Activated T-cell treated with anti-CD3 and anti-CD28 coated beads, Interleukin-2, amount 50 U/mL, for 48 hours (primary cell): ENCODE measurements at regions not wholly inside any gene's neighbourhood (a gene's known extent, or its start where the extent isn't known, plus 50 kb on each side); places are given as distances from the start of the nearest gene placed in this dataset.

ENCODE experiments used
- DNase-seq, 2 experiments: peaks; one replicate each; pipeline ENCODE4 v3.0.0-alpha.2; 2020

DNA sequence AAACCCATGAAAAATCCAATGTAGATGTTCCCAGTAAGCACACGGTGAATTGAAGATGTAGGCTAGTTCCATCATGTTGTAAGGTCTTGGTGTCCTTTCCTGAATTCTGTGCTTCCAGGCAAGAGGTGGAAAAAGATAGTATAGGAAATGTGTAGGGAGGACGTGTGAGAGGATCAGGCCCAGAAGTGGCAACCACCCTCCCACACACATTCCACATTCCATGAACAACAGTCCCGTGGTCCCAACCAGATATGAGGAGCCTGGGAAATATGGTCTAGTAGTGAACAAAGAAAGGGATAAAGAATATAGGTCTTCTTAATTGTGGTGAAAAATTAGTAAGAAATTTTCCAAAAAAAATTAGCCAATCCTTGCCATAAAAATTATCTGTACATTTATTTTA lies 1254.2 kb upstream of the SLC10A2 start:
- no peak for DNase-seq

DNA sequence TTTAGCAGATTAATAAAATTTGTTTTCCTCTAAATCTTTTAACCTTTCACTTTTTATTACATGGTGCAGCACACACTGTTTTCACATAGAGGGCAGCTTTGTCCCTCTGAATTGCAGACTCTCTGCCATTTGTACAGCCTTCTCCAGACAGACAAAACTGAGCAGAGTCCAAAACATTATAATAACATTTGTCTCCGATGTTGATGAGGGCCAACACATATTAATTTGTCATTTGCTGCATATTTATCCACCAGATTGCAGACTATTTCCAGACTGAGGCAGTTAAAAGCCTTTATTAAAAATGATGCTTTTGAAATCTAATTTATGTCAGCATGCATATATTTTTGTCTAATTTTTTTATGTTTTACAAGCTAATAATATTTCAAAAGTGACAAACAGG lies 1251.9 kb upstream of the SLC10A2 start:
- DNase-seq = no peak

DNA sequence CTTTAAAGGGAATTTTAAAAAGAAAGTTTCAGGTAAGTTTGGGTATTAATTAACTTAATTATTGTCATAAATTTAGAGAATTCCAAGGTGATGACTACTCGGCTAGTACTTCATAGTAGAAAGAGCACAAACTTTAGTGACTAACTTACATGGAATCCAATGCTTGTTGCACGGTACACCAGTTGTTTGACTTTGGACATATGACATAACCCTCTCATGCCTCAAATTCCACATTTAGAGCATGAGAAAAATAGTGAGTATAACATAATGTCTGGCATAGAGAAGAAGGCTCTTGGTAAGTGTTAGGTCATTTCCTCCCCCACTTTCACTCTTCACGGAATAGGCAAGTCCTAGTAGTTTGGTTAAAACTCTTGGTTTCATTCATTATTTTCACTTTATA lies 1249.4 kb upstream of the SLC10A2 start:
- no peak for DNase-seq

DNA sequence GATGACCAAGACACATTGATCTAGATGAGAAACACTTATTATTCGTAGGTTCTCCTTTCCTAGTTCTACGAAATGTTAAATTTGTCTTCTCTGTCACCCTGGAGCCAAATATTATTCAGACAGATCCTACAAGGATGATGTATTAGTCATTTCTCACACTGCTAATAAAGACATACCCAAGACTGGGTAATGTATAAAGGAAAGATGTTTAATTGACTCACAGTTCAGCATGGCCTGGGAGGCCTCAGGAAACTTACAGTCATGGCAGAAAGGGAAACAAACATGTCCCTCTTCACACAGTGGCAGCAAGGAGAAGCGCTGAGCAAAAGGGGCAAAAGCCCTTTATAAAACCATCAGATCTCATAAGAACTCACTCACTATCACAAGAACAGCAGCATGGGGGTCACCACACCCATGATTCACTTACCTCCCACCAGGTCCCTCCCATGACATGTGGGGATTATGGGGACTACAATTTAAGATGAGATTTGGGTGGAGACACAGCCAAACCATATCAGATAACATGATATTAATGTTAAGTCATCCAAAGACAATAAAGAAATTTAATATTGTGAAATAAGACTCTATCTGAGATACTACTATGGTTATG lies 1248.8 kb upstream of the SLC10A2 start:
- no peak for DNase-seq

DNA sequence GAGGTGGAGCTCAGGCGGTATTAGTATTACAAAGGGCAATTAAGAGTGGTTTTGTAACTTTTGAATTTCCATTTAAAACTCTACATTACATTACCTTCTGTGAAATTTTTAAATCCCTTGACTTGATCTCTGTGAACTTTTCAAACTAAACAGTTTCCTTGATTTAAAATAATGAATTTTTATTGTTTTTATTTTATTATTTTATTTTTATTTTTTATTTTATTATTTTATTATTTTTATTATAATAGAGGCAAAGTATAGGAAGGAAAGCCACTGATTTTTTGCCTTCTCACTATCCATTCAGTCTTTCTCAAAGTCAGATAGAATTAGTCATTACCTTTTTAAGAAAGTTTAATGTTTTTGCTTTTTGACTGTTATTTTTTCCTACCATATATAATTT lies 1248.1 kb upstream of the SLC10A2 start:
- DNase-seq = no peak

DNA sequence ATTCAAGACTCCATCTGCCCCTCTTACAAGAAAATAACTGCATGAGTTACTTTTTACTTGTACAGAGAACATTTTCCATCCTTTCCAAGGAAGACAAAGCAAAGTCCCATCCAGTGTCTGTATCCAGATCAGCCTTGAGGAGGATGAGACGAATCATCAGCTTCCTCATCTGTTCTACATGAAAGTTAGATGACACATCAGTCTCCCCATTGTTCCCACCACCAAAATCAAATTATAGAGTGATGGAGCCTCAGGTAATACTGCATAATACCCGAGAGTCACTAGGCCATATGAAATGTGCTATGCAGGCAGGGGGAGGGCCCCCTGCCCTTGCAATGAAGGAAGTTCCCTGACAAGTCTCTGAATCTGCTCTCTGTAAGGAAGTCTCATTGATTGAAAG lies 1244.6 kb upstream of the SLC10A2 start:
- no peak for DNase-seq

DNA sequence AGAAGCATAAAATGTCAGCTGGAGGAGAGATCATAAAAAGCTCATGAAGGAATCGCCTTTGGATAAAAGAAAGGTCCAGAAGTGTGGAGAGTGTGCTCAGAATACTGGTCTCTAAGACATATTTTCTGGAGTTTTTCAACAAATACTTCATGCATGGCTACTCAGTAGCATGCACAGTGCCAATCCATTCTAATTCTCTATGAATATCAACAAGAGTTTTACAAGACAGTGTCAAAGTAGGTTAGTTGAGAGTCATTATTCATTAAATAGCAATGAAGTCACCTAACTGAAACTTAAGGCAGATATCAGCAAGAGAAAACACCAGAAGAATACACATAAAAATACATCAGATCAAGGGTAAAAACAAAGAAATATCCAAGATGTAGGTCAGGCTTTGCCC lies 1243.2 kb upstream of the SLC10A2 start:
- no peak for DNase-seq

DNA sequence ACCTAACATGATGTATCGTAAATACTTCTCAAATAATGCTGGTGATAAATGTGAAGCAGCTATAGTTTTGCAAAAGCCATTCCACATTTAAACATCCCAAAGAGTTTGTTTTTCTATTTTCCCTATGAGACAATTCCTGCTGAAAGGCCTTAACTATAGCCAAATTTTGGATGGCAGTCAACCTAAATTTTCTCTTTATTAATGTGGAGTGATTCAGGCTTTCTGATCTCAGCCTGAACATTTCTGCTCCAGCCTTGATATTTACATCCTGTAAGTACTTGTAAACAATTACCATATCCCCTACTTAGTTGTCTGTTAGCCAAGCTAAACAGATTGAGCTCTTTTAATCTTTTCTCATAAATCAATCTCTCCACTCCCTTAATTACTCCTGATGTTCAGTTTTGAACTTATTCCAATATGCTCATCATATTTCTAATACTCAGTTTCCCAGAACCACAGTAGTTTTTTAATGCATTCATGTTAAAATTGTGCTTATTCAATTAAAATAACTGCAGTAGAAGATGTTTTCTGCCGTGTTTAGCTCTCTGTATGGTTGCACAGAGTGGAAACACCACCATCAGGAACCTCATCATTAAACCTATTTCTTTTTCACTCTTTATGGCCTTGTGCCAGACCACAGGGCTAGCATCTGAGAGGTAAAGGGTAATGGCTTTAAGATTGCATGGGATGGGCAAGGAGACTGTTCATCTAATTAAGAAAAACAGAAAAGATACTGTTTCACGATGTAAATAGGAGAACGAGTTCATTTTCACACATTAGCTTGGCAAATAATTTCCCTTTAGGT lies 1235.2 kb upstream of the SLC10A2 start:
- DNase-seq = no peak

DNA sequence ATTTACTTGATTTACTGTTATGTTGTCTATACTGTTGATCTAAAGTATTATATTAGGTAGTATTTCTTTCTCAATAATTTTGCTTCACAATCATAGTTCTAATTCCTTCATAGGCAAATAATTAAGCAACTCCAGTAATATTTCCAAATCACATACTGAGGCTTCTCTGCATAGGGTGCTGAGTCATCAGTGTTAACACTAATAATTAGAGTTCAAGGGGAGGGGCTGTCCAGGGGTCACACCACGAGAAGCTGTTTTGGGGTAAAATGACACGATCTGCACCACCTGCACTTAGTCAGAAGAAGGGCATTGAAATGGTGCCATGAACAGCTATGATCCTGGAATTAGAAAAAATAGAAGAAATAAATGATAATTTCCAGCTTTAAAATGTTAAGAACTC lies 1230.9 kb upstream of the SLC10A2 start:
- DNase-seq = no peak

DNA sequence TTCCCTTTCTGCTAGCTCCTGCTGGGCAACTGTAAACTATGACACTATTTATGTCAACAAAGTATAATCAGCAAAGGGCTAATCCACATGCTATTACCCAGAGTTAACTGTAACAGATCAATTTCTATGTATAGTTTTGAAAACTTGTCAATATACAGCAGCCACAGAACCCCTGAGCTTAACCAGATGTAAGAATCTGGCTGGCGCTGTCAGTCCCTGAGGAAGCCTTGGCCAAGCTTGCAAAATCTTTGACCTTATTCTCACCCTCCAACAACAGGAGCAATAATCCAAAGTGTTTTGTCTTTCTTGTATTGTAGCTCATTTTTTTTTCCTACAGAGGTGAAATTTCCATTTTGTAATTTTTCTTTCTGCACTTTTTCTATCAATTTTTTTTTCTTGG lies 1230.1 kb upstream of the SLC10A2 start:
- no peak for DNase-seq

DNA sequence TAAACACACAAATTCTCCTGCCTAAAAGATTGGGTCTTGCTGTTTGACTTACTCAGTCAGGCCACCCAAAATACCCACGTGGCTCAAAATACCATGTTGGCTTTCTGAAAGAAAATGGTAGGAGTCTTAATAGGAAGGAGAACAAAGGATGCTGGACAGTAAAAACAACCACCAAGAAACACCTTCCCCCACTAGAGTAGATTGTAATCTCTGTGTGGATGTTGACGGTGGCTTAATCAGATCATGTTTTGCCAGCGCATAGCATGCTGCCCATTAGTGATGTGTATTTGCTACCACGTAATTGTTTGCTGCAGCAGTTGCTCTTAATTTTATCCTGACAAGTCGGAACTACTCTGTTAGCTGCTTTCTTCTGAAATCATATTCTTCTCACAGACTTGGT lies 1229.3 kb upstream of the SLC10A2 start:
- DNase-seq = no peak

DNA sequence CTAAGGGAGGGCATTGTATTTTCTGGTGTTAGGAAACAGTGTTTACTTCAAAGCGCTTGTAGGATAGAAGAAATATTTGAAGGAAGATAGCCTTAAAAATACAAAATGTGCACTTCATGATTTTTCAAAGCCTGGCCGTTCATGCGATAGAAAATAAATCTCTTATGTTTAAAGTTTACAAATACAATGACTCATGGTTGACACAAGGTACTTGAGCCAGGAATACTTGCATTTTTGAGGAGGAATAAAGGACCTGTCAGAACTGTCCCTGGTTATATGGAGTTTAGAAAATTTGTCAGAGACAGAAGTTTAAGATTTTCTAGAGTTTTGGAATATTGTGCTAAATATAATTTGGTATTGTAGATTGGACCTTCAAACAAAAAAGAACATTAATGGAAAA lies 1223.2 kb upstream of the SLC10A2 start:
- DNase-seq = no peak

DNA sequence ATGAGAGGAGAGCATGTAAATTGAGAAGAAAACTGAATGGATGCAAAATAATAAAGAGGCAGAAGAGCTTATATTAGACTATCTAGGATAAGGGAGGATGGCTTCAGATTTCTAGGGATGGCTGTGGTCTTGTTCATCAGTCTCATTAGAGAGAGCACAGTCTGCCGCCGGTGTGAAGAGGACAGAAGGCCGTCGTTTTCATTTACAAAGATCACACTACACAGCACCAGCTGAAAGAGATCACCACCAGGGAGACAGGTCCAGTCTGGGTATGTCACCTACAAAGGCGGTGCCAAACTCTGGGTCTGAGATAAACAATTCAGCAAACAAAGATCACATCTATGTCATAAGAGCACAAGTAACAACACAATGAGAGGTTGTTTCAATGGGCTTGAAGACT lies 1222.3 kb upstream of the SLC10A2 start:
- DNase-seq = no peak

DNA sequence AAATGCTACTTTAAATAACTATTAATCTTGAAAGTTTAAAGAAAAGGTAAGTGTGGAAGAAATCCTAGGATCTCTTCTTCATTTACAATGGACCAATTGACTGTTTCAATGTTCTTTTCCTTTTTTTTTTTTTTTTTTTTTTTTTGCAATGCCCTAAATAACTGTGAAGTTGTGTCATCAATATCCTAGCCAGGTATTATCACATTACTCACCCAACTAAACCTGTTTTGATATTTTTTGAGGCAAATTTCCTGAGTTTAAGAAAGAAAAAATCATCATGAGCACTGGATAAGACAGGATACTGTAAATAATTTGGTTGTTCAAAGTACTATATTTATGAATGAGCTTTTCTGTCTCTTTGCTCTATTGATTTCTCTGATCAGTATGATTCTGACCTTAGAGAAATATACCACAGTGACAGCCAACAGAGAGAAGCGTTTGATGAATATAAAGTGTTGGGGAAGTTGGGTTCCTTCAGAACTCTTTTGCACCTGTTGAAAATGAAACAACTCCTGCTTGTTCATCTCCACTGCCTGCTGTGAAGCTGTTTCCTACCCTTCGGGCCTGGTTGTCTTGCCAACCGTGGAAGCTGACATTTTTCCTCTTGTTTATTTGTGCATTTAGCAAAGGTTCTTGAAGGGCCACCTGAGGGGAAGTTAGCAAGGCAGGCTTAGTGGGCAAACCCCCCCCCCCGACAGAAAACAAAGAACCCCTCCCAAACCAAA lies 1220.5 kb upstream of the SLC10A2 start:
- DNase-seq = no peak

DNA sequence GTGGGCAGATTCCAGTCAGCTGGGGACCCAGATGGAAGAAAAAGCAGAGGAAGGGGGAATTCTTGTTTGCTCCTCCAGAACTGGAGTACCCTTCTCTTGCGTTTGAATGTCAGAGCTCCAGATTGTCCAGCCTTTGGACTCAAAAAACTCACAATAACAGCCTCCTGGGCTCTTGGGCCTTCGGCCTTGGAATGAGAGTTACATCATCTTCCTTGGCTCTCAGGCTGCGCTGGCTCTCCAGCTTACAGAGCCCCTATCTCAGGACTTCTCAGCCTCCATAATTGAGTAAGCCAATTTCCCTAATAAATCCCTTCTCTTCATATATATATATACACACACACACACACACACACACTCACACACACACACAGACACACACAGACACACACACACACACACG lies 1215.7 kb upstream of the SLC10A2 start:
- no peak for DNase-seq

DNA sequence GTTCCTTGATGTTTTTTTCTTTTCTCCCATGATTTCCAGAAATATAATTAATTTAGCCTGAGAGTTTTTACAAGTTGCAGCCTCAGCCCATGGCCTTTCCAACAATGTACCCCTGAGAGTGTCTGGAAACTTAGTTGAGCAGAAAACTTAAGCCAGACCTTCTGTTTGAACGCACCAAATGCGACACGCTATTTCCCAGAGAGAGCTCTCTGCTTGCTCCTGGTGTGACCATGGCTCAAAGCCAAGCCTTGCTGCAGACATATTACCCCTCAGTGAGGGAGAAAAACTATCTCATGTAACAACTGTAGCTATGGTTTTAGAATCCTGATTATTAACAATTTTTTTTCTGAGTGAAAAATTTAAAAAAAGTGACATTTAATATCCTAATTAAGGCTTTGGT lies 1204.5 kb upstream of the SLC10A2 start:
- DNase-seq = no peak

DNA sequence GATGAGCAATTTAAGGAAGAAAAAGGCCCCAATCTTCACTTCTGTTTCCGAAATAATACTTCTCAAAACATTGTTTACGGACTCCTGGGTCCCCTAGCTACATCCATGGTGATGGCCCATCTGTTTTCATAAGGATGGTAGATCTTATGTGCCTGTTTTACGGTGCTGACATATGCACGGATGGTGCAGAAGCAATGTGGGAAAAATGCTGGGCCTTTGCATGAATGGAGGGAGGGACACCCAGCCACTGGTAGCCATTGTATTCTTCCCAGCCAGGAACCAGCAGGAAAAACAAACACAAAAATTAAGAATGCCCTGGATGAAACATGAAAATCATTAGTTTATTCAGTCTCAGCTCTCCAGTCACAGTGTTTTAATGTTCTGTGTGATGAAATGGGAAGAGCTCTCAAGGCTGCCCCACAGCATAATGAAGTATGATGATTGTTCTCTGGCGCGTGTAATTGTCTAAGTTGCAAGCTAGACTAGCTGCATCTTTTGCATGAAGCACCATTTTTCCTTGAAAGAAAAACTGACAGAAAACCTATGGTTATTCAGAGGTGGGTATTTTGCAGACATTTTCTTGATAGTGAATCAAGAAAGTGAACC lies 1201.1 kb upstream of the SLC10A2 start:
- DNase-seq = no peak

DNA sequence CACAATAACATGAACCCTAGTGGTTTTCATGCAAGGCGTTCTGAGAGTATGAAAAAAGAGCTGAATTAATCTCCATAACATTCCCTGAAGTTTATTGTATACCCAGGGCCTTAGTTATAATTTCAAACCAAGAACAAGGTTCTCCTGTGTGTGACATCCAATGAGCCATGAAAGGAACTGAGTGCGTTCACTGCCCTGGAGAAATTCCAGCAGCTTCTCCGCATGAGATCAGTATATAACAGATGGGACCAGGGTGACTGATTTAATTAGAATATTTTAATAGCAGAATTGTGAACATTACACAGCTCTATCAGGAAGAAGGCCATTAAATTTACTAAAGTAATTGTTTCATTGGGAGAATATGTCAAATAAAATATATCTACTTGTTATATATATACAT lies 1190.5 kb upstream of the SLC10A2 start:
- DNase-seq = no peak

DNA sequence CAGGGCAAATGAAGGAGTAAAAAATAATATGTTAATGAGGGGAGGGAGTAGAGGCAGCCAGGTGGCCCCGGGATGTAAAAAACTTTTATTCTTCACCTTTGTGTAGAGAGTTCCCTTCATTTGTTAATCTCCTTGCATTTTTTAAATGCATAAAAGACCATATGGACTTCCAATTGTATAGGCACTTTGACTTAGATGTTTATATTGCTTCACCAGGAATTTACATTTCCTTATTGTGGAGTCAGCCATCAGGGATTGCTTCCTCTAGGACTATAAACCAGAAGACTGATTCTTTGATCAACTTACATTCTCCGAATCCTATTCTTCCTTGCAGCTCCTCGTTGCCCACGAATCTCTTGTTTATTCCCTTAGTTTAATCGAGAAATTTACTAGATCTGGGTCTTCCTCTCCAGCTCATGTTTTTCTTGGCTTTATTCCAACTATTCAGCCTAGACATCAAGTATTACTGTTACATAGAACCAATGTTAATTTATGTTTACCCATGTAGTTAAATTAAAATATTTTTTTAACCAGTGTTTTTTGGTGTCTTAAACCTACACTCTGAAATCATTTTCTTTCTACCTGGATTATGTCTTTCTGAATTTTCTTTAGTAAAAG lies 1187.0 kb upstream of the SLC10A2 start:
- no peak for DNase-seq

DNA sequence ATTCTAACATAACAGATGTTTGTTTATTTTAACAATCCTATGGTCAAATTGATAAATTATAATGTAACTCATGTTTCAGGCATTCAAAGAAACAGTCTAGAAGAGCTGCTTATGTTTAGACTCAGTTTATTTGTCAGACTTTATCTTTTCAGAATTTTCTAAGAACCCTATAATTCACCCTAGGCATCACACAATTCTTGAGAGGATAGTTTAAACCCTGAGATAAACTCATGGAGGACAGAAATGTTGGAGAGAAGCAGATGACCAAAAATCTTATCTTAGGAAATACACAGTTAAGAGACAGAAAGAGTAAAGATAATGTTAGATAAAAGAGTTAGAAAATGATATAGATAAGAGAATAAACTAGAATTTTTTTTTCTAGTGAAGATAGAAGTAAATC lies 1185.7 kb upstream of the SLC10A2 start:
- DNase-seq = no peak

DNA sequence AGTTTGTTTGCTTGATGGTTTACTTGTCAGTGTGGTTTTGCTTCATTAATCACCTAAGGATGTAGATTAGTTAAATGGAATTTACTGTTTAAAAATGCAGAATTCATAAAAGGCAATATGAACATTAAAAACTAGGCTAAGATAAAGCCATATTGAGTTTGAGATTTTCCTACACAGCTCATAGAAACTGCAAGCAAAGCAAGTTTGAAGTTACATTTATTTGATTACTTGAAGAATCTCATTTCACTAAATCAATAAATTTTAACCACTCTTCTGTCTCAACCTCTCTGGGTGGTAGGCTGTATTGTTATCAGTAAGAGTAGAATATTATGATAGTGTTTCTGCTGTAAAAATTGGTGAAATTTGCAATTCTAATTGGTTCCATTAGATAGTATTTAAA lies 1180.7 kb upstream of the SLC10A2 start:
- DNase-seq = no peak

DNA sequence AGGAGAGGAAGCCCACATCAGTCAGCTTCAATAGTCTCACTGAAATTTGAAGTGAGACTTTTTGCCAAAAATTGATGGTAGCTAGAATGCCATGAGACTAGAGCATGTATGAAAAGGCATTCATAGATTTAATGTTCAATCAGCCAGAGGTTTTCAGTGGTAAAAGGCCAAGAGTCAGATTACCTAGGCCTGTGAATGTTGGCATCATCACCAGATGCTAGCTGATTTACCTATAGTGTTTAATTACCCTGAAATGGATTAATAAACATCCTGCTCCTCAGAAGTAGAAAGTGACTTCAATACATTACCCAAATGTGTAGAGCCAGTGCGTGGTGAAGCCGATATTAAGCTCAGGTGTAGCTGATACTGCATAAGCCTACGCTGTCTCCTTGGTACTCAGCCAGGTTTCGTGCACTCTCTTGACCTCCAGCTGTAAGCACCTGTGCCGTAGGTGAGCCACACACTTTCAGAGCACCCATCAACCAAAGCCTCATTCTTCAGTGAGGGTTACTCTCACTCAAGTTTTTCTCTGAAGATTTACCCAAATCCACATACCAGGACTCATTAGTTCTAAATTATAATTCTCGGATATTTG lies 1140.3 kb upstream of the SLC10A2 start:
- DNase-seq = no peak

DNA sequence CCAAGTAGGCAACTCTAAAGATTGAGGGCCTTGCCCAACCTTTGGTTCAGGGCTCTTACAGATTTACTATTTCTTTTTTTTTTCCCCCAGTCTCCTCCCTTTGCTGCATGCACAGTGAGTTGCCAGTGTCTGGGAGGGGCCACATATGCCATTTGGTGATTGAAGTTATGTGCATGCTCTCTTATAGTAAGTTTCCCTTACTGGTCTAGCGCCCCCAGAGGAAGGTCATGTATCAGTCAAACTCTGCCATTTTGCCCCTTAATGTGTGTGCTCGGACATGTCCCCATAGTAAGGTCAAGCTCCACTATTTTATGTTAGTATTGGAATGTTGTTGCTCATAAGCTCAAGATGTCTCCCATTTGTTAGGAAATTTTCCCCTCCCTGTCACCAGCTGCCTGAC lies 1138.0 kb upstream of the SLC10A2 start:
- DNase-seq = no peak
